Stimulated activated CD8-positive, alpha-beta memory T cell treated with anti-CD3 and anti-CD28 coated beads, Interleukin-12 subunit alpha, Interleukin-12 subunit beta, amount 100 ng/mL, for 4 hours (primary cell): ENCODE measurements at regions not wholly inside any gene's neighbourhood (a gene's known extent, or its start where the extent isn't known, plus 50 kb on each side); places are given as distances from the start of the nearest gene placed in this dataset.

Source experiments
- DNase-seq: peaks from one replicate; pipeline ENCODE4 v3.0.0-alpha.2; 2020; ENCODE audit warnings: low read depth

DNA sequence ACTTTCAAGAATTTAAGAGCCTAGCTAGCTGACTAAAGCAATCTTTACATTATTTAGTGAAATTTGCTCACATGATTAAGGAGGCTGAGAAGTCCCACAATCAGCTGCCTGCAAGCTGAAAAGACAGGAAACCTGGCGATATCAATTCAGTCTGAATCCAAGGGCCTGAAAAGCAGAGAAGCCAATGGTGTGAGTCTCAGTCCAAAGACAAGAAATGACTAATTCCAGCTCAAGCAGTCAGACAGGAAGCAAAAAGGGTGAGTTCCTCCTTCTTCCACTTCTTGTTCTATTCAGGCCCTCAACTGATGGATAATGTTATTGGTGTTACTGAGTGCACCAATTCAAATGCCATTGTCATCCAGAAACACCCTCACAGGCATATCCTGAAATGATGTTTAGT is 1231.6 kb upstream of the CELF2 start:
- DNase-seq = no peak

DNA sequence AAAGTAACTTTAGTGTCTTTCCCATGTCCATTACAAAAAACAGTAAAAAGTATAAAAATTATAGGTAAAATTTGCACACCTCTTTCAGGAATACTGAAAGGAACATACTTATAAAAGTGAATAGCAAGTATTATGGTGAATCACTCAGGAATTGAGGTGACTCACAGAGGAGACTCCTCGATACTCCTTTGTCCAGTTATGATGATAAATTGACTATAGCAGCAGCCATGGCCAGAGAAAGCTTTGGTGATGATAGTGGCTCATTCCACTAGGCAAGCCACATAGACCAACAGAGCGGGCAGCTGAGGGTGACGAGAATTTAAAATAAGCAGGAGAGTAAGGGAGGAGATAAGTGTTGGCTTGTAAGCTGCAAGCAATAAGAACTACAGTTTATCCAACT is 1231.1 kb upstream of the CELF2 start:
- no peak for DNase-seq

DNA sequence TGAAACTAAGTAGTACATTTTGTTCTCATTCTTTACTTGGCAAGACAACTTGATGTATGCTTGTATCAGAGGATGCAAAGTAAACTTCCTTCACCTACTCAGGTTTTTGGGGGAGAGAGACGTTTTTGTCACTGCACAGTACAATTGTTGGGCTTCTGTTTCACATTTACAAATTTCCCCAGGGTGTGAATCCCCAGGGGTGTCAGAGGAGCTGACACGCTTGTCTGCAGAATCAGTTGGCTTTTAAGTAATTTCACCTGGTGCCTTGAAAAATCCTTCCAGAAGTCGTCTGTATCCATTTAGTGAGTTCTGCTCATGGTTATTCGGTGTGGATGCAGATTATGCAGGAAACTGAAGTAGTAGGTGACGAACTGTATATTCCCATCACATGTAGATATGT is 1227.7 kb upstream of the CELF2 start:
- DNase-seq = no peak

- no peak for DNase-seq
Observed at GRCh38 chr10:9792181-9792580, 1225.5 kb upstream of the CELF2 start.

DNA sequence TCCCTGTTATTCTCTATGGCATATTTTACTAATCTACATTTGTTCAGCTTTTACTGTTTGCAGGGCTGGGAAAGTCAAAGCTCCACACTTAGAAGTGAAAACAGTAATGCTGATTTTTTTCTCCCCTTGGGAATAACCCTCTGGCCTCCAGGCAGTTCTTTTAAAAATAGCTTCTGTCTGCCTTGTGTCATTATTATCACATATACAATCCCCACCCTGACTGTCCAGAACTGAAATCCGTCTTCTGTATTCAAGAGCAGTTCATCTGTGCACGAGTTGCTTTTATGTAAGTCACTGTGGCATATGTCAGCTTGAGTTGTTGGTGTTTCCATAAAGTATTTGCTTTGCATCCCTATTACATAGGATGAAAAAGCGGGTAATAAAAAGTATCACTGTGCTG is 1221.1 kb upstream of the CELF2 start:
- DNase-seq = no peak

GRCh38 chr10:9800011-9800410 is 1217.7 kb upstream of the CELF2 start:
- no peak for DNase-seq

GRCh38 chr10:9800571-9800970 is 1217.1 kb upstream of the CELF2 start:
- DNase-seq = no peak

DNA sequence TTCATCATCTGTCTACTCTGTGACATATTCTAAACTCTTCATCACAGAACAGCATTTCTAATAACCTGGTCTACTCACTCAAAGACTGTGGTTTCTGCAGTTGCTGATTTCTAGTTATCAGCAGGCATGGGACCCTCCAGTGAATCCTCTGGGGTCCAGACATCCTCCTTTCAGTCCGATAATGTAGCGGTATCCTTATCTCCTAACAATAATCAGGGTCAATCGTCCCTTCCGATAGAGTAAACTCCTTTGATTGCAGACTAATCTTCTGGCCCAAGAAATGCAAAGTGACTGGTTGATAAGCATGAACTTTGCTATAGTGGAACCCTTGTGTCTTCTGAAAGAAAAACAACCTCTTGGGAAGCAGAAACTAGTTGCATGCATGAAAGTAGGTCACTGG is 1209.8 kb upstream of the CELF2 start:
- DNase-seq = no peak

DNA sequence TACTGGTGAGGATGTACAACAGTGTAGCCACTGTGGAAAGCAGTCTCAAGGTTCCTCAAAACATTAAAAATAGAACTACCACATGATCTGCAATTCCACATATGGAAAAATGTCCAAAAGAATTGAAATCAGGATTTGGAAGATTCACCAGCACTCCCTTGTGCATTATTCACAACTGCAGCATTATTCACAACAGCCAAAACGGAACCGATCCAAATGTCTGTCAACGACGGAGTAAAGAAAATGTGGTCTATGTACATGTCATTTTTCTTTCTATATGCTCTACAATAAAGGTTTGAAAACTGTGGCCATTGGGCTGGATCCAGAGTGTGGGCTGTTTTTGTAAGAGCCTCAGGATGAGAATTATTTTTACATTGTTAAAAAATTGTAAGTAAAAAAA is 1206.1 kb upstream of the CELF2 start:
- no peak for DNase-seq

- DNase-seq = no peak
Observed at GRCh38 chr10:9814285-9814864, 1203.3 kb upstream of the CELF2 start.

DNA sequence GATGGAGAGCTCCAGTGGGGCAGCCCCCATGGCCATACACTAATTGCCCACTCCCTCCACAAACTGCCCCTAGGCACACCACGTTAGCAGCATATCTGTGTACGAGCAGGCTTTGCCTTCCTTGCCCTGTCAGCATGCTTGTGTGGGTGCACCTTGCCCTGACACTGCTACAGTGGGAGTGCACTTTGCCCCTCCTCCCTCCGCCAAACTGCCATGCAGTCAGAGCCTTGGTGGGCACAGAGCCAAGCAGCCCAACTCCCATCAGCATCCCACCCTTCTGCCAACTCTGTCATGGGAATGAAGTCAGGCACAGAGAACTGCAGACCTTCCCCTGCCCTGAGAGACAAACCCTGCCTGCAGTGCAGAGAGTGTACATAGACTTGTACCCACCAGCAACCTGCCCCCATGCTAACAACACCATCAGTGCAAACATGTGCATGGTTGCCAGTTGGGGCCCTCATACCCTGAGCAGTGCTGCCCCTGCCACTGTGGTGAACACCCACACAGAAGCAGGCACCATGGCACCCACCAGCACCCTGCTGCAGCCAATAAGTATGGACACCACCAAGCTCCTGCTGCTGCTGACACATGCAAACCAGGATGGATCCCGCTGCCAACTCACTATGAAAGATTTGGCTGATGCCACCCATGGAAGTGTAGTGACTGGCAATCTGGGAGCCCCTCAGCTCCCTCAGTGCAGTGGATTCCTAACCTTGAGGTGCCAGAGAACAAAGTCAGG is 1197.7 kb upstream of the CELF2 start:
- DNase-seq = no peak

DNA sequence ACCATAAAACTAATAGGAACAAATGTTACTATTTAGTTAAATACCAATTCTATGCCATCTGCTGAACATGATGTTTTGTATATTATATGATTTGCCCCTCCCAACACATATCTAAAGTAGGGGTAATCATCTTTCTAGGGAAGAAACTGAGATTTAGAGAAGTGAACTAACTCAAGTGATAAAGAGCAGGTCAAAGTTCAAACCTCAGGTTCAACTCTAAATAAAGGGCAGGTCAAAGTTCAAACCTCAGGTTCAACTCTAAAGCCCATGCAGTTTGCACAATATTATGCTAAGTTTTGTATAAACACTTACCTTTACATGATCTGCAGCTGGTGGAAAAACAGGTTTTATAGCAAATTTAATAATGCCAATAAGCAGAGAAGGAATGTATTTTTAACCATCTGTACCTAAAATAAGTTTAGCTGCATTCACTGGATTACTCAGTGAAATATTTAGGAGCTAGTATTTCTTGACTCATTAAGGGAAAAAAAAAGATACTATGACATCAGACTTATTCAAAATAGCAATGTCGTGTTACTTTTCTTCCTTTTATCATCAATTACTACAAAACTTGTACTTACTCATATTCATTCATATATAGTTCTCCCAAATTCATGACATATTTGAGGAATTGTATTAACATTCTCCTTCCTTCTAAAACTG is 1194.3 kb upstream of the CELF2 start:
- no peak for DNase-seq

- no peak for DNase-seq
Observed at GRCh38 chr10:9824631-9825071, 1193.0 kb upstream of the CELF2 start.

GRCh38 chr10:9825491-9826018 is 1192.1 kb upstream of the CELF2 start:
- no peak for DNase-seq

- no peak for DNase-seq
Observed at GRCh38 chr10:9828110-9828509, 1189.6 kb upstream of the CELF2 start.

DNA sequence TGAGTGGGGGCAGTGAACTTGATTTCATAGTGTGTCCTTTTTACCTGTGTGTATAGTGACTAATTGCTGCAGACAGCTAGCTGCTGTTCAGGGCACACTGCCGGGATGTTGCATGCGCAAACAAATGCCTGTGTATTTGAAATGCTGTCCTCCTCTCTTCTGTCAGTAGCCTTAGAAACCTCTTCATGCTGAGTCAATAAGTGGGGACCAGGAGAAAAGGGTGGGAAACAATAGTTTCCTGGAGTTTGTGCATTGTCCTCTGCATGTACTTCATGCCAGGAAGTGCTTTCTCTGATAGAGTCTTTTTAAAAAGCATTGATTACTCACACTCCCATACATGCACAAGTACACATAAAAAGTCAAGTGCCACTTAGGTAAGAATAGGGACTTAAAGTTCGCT is 1183.7 kb upstream of the CELF2 start:
- no peak for DNase-seq

DNA sequence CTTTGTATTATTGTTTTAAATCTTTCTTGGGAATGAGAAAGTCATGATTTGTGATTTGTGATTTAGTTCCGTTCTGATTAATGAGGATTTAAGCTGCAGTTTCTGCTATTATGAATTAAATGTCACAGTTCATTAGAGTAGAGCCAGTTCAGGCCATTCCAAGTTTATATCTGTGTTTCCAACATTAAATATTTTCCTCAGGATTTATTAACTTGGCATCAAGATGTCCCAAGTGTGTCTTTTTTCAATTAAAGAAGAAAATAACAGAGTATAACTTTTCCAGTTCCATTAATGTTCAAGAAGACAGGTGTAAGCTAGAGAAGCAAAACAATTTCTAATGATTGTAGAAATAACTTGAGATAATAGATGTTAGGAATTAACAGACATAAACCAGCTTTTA is 1183.2 kb upstream of the CELF2 start:
- DNase-seq = no peak

DNA sequence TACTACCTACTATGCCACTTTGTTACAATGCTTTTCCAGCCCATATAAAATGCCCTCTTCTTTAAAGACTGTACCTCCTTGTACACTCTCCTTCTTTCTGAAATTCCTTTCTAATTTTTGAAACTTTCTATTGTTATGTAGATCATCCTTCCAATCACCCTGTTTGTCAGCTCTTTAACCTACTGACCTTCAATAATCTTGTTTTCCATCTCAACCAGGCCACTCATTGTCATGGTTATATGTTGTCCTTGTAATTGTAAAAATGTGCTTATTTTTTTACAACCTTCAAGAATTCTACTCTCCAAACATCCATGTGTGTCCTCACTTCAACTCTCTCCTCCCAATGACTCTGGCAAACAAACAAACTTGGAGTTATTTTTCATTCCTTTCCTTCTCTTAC is 1172.6 kb upstream of the CELF2 start:
- no peak for DNase-seq

DNA sequence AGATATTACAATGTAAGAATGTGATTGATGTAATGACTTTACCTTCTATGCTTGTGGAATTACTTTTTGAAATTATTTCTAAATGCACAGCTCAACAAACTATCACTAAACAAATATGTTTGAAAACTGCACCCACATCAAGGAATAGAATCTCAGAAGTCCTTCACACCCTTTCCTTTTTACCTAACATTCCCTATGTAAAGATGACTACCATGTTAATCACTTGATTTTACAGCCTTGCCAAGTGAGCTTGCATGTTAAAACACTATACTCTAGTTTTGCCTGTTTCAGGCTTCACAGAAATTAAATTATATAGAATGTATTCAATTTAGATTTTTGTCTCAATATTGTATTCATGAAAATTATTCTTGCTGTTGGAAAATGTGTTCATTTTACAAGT is 1169.4 kb upstream of the CELF2 start:
- no peak for DNase-seq

GRCh38 chr10:9848981-9849380 is 1168.7 kb upstream of the CELF2 start:
- DNase-seq = no peak

DNA sequence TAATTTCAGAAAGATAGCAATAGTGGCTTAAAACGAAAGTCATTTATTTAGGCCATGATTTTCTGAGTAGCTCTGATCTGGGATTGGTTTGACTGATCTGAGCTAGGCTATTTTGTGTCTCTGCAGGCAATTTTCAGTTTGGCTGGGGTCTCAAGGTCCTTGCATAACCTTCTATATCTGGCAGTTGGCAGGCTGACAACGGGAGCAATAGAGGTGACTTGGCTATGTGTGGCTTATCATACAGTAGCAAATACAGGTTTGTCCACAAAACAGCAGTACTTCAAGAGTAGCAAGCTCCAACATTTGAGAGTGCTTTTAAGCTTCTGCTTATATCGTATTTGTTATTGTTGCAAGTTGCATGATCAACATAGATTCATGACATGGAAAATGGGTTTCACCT is 1167.3 kb upstream of the CELF2 start:
- no peak for DNase-seq

- DNase-seq = no peak
Observed at GRCh38 chr10:9851808-9852207, 1165.9 kb upstream of the CELF2 start.
